GM18517 (cell line): ENCODE measurements at regions not wholly inside any gene's neighbourhood (a gene's known extent, or its start where the extent isn't known, plus 50 kb on each side); places are given as distances from the start of the nearest gene placed in this dataset.
A peak's percentile ranks its signal among the peaks of the same experiment; 100 is the strongest.
"Not testable (repeated sequence)": the region's sequence is repeated elsewhere in the genome, so short reads cannot be mapped to it uniquely, and the experiment has no call there.

ENCODE experiments used
- ATAC-seq: cut with Tn5 transposase; IDR thresholded peaks from one replicate; pipeline ENCODE4 v1.9.1; 2021; ENCODE audit warnings: mild to moderate bottlenecking, moderate library complexity; ENCODE audit not compliant: unreplicated experiment

- no peak for ATAC-seq
Observed at GRCh38 chr18:59980188-59980637, 80.4 kb downstream of the PMAIP1 start.

- ATAC-seq: no peak
Observed at GRCh38 chr18:59971871-59972428, 72.2 kb downstream of the PMAIP1 start.

DNA sequence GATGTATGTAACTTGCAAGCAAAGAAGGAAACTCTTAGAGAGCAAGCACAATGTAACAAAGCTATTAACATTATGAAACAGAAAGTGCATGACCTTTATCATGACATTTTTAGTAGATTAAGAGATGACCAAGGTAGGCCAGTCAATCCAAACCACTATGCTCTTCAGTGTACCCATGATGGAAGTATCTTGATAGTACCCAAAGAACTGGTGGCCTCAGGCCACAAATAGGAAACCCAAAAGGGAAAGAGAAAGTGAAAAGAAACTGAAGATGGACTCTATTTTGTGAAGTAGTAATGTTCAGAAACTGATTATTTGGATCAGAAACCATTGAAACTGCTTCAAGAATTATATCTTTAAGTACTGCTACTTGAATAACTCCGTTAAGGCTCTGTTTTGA is 71.3 kb downstream of the PMAIP1 start:
- ATAC-seq: peak; percentile 90

DNA sequence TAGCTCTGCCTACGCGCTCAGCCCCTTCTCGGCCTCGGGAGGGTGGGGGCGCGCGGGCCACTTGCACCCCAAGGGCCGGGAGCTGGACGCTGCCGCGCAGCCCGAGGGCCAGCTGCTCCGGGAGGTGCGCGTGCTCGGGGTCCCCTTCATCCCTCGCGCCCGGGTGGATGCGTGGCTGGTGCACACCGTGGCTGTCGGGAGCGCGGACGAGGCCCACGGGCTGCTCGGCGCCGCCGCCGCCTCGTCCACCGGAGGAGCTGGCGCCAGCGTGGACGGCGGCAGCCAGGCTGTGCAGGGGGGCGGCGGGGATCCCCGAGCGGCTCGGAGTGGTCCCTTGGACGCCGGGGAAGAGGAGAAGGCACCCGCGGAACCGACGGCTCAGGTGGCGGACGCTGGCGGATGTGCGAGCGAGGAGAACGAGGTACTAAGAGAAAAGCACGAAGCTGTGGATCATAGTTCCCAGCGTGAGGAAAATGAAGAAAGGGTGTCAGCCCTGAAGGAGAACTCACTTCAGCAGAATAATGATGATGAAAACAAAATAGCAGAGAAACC is 69.8 kb downstream of the PMAIP1 start:
- ATAC-seq: not testable (repeated sequence)

DNA sequence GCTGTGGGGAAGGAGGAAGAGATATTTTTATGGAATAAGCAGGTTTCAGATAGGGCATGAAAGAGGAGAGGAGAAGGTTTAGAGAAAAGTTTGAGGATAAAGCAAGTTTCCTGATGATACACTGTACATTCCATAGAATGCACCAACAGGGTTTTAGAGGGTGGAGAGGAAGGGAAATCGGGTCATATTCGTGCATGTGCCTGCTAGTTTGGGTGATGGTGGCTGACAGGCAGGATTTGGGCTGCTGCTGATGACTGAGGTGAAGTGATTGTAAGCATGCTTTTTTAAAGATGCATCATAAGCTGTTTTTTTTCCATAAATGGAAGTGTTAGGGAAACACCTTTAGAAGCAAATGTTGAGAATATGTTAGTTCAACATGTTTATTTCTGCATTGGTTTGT is 68.8 kb downstream of the PMAIP1 start:
- no peak for ATAC-seq

- ATAC-seq: no peak
Observed at GRCh38 chr18:59967878-59968277, 68.1 kb downstream of the PMAIP1 start.

DNA sequence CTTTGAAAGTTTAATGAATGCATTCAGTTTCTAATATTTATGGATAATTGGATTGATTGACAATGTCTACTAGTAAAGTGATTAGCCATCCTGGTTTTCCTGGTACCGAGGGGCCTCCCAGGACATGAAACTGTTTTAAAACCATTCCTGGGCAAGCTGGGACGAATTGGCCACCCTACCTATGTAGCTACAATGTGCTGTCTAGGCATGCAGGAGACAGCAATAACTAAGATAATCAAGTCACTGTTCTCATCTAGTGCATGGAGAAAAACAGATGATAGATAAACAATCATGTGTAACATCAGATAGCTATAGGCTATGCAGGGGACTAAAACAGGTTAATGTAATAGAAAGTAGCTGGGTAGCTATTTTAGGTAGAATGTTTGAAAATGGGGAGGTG is 67.1 kb downstream of the PMAIP1 start:
- no peak for ATAC-seq

GRCh38 chr18:59963229-59963628 is 63.4 kb downstream of the PMAIP1 start:
- ATAC-seq: no peak

DNA sequence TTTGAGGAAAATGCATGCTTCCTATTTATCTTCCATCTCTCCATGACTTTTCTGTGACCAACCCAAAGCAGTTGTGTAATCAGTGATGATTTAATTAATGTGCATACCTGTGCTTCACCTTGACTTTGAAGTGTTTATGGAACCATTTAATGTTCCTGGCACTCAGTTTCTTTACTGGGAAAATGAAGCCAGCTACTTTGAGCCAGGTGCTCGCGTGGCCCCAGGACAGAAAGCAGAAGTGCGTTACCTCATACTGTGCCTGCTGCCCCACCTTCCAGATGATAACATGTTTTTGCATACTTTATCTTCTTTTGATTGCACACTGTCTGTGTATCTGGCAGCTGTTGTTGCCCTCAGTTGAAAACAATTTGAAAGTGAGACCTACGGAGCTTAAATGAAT is 61.3 kb downstream of the PMAIP1 start:
- ATAC-seq: peak; percentile 84

DNA sequence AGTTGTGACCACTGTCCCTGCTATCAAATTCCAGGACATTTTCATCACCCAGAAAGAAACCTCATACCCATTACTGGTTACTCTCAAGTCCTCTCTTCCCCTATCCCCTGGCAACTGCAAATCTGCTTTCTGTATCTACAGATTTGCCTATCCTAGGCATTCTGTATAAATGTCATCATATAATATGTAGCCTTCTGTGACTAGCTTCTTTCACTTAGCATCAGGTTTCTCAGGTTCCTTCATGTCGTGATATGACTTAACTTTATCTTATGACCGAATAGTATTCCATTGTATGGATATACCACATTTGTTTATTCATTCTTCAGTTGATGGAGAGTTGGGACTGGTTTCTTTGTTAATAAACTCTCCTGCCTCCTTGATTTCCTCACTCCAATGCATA is 60.5 kb downstream of the PMAIP1 start:
- ATAC-seq: no peak

GRCh38 chr18:59959606-59960005 is 59.8 kb downstream of the PMAIP1 start:
- no peak for ATAC-seq

- no peak for ATAC-seq
Observed at GRCh38 chr18:59959073-59959472, 59.3 kb downstream of the PMAIP1 start.

- no peak for ATAC-seq
Observed at GRCh38 chr18:59957957-59958356, 58.2 kb downstream of the PMAIP1 start.

DNA sequence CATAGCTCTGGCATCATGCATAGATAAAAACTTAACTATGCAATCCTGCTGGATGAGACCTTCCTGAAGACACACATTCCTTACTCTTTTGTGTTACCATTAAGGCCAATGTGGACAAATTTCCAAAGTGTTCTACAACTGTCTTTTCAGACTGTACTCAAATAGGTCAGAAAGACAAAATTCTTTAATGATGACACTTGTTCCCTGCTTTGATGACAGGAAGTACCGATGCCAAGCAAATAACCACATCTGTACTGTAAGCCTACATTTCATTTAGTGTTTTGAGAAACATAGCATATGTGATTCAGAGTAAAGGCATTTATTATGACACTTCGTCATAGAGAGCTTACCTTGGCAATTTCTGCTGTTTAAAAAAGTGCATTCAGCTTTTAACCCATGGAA is 55.0 kb downstream of the PMAIP1 start:
- no peak for ATAC-seq

- ATAC-seq: no peak
Observed at GRCh38 chr18:59954241-59954640, 54.4 kb downstream of the PMAIP1 start.
